ENCODE measurements at regions not wholly inside any gene's neighbourhood (a gene's known extent, or its start where the extent isn't known, plus 50 kb on each side); places are given as distances from the start of the nearest gene placed in this dataset.

DNA sequence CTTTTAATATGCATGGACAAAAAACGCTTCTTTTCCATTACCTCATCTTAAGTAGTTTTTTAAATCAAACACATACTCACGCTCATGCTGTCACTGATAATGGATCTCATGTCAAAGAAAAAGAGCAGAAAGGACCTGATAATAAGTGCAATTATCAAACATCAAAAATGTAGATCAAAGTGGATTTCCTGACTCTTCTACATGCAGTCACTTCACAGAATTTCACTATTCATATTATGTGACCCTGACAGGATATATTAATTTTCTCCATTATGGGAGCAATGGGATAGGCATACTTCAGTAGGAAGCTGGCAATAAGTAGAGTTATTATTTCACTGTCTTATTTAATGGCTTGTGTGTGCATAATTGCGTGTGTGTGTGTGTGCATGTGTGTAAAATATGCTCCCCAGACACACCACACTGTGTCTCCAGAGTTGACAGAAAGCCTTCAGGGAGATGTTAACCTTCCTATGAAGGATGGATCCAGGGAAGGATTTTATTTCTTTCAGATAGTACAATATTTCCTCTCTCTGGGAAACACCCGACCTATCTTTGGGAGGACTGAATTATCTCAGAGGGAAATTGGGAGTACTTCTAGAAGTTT lies 445.2 kb downstream of the SH2D1A start:
- FAIRE-seq = no peak
- no peak for TF ChIP-seq POLR2AphosphoS5 (IDR thresholded peaks at IDR 0.05; ENCODE audit: low read depth, low read length)
- TF ChIP-seq TAF1 (IDR thresholded peaks at IDR 0.05; ENCODE audit: low read depth, low read length) = no peak
- TF ChIP-seq PAX5 (IDR thresholded peaks at IDR 0.05; ENCODE audit: insufficient read depth, low read length, severe bottlenecking) = no peak
- TF ChIP-seq POU2F2 (IDR thresholded peaks at IDR 0.05; ENCODE audit: low read depth, low read length) = no peak
- TF ChIP-seq POLR2A (IDR thresholded peaks at IDR 0.05; ENCODE audit: low read depth, low read length) = no peak
- TF ChIP-seq SPI1 (IDR thresholded peaks at IDR 0.05; ENCODE audit: low read depth, low read length) = no peak
- no peak for DNase-seq (ENCODE audit: insufficient read length, low spot score)

DNA sequence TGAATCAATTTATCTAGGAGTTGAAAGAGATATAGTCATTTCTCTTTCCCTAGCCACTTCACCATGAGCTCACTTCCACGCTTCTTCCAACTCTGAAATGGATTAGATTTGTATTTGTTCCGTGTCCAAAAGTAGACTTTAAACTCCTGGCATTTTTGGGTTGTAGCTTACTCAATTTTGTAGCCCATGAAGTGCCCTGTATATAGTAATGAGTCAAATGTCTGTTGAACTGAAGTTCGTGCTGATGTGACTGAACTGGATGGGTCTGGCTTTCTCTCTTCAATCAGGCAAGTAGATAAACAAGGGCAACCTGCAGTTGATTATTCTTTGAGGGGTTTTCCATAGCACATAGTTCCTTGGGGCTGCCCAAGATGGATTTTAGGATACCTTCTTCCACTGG lies 450.6 kb downstream of the SH2D1A start:
- no peak for TF ChIP-seq POLR2AphosphoS5 (IDR thresholded peaks at IDR 0.05; ENCODE audit: low read depth, low read length)
- TF ChIP-seq POU2F2 (IDR thresholded peaks at IDR 0.05; ENCODE audit: low read depth, low read length) = no peak
- no peak for TF ChIP-seq PAX5 (IDR thresholded peaks at IDR 0.05; ENCODE audit: insufficient read depth, low read length, severe bottlenecking)
- TF ChIP-seq TAF1 (IDR thresholded peaks at IDR 0.05; ENCODE audit: low read depth, low read length) = no peak
- TF ChIP-seq SPI1 (IDR thresholded peaks at IDR 0.05; ENCODE audit: low read depth, low read length) = no peak
- TF ChIP-seq POLR2A (IDR thresholded peaks at IDR 0.05; ENCODE audit: low read depth, low read length) = no peak
- DNase-seq (ENCODE audit: insufficient read length, low spot score) (no peak), FAIRE-seq (no peak)

DNA sequence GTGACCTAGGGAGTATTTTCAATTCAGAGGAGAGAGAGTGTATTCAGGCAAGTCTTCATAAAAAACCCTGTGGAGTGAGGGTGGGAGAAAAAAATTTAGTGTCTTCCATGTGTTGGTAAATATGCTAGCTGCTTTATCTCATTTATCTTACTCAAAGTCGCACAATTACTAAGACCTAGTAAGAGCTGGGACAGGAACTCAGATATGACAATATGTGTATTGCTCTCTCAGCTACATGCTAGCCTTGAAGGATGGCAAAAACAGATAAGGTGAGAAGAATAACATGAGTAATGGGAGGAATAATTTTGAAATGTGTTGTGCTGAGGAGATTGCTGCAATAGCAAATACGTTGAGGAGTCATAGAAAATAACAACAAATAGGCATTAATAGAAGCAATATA lies 458.6 kb downstream of the SH2D1A start:
- DNase-seq (ENCODE audit: insufficient read length, low spot score) = no peak
- TF ChIP-seq PAX5 (IDR thresholded peaks at IDR 0.05; ENCODE audit: insufficient read depth, low read length, severe bottlenecking) (no peak), POU2F2 (IDR thresholded peaks at IDR 0.05; ENCODE audit: low read depth, low read length) (no peak), SPI1 (IDR thresholded peaks at IDR 0.05; ENCODE audit: low read depth, low read length) (no peak), POLR2AphosphoS5 (IDR thresholded peaks at IDR 0.05; ENCODE audit: low read depth, low read length) (no peak), TAF1 (IDR thresholded peaks at IDR 0.05; ENCODE audit: low read depth, low read length) (no peak), POLR2A (IDR thresholded peaks at IDR 0.05; ENCODE audit: low read depth, low read length) (no peak)
- no peak for FAIRE-seq

DNA sequence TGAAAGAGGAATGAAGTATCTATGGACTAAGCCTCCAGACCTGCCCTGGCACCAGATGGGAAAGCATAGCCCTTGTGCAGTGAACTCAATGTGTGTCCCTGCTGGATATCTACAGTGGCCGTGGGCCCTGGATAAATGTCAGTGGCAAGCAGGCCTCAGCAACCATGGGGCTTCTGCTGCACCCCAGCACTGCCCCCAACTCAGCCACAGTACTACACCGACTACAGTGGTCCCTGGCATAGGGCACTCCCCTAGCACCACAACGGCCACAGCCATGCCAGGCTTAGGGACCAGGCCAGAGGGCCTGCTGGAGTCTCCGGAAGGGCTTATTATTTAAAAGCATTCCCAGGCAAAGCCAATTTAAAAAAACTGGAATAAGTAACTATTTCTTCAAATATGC lies 459.1 kb downstream of the SH2D1A start:
- FAIRE-seq = no peak

DNA sequence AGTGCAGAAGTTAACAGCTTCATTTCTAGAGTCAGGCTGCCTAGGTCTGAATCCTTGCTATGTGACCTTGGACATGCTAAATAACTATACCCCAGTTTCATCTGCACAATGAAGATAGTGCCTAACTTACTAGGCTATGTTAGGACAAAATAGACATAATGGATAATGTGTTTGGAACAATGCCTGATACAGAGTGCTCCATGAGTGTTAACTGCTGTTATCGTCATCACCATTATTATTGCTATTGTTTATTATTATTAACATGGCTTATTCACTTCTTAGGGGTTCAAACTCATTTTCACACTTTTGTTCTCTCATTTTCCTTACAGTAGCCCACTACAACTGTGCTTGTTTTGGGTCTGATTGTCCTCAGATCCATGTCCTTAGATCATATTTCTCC lies 467.7 kb downstream of the SH2D1A start:
- no peak for DNase-seq (ENCODE audit: insufficient read length, low spot score)
- no peak for TF ChIP-seq PAX5 (IDR thresholded peaks at IDR 0.05; ENCODE audit: insufficient read depth, low read length, severe bottlenecking)
- TF ChIP-seq POLR2A (IDR thresholded peaks at IDR 0.05; ENCODE audit: low read depth, low read length) = no peak
- no peak for TF ChIP-seq POLR2AphosphoS5 (IDR thresholded peaks at IDR 0.05; ENCODE audit: low read depth, low read length)
- no peak for TF ChIP-seq SPI1 (IDR thresholded peaks at IDR 0.05; ENCODE audit: low read depth, low read length)
- TF ChIP-seq POU2F2 (IDR thresholded peaks at IDR 0.05; ENCODE audit: low read depth, low read length) = no peak
- FAIRE-seq = no peak

More for the DNA sequence above, 459.1 kb downstream of the SH2D1A start:
- DNase-seq (ENCODE audit: insufficient read length, low spot score) = no peak
- no peak for TF ChIP-seq TAF1 (IDR thresholded peaks at IDR 0.05; ENCODE audit: low read depth, low read length)
- no peak for TF ChIP-seq POU2F2 (IDR thresholded peaks at IDR 0.05; ENCODE audit: low read depth, low read length)
- TF ChIP-seq POLR2AphosphoS5 (IDR thresholded peaks at IDR 0.05; ENCODE audit: low read depth, low read length) = no peak
- TF ChIP-seq SPI1 (IDR thresholded peaks at IDR 0.05; ENCODE audit: low read depth, low read length) = no peak
- TF ChIP-seq PAX5 (IDR thresholded peaks at IDR 0.05; ENCODE audit: insufficient read depth, low read length, severe bottlenecking) = no peak
- TF ChIP-seq POLR2A (IDR thresholded peaks at IDR 0.05; ENCODE audit: low read depth, low read length) = no peak

DNA sequence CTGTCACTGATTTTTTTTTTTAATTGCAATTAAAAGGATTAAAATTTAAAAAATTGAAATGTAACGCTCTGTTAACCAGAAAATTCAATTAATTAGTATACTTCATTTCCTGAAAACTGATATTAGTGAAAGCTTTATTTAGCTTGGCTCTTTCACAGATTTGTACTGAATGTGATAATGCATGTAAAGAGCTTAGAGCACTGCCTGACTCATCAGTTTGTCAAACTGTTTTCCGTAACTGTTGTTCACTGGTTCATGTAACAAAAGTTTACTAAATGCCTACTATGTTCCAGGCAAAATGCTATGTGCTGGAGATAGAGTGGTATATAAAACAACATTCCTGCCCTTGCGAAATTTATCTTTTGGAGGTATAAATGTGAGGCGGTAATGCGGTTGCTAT lies 471.7 kb downstream of the SH2D1A start:
- no peak for FAIRE-seq
- no peak for DNase-seq (ENCODE audit: insufficient read length, low spot score)
- TF ChIP-seq SPI1 (IDR thresholded peaks at IDR 0.05; ENCODE audit: low read depth, low read length) (no peak), POLR2AphosphoS5 (IDR thresholded peaks at IDR 0.05; ENCODE audit: low read depth, low read length) (no peak), PAX5 (IDR thresholded peaks at IDR 0.05; ENCODE audit: insufficient read depth, low read length, severe bottlenecking) (no peak), POLR2A (IDR thresholded peaks at IDR 0.05; ENCODE audit: low read depth, low read length) (no peak), POU2F2 (IDR thresholded peaks at IDR 0.05; ENCODE audit: low read depth, low read length) (no peak), TAF1 (IDR thresholded peaks at IDR 0.05; ENCODE audit: low read depth, low read length) (no peak)

DNA sequence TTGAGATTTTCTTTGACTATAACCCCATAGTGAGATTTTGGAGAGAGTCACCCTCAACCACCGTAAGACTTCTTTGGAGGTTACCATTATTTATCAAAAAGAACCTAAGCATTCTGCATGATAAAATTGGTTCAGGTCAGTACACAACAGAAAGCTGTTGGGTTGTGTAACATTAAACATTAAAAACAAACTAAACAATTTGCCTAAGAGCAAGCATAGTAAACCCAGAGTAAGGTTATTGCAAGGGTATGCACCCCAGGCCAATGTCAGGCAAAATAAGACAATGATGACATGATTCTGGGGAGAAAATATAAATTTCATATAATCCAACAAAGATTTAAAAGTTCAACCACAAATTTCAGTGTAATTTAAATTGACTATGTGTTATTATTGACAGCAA lies 472.4 kb downstream of the SH2D1A start:
- no peak for DNase-seq (ENCODE audit: insufficient read length, low spot score)
- no peak for FAIRE-seq
- no peak for TF ChIP-seq TAF1 (IDR thresholded peaks at IDR 0.05; ENCODE audit: low read depth, low read length)
- no peak for TF ChIP-seq PAX5 (IDR thresholded peaks at IDR 0.05; ENCODE audit: insufficient read depth, low read length, severe bottlenecking)
- TF ChIP-seq SPI1 (IDR thresholded peaks at IDR 0.05; ENCODE audit: low read depth, low read length) = no peak
- TF ChIP-seq POLR2A (IDR thresholded peaks at IDR 0.05; ENCODE audit: low read depth, low read length) = no peak
- TF ChIP-seq POLR2AphosphoS5 (IDR thresholded peaks at IDR 0.05; ENCODE audit: low read depth, low read length) = no peak
- no peak for TF ChIP-seq POU2F2 (IDR thresholded peaks at IDR 0.05; ENCODE audit: low read depth, low read length)

DNA sequence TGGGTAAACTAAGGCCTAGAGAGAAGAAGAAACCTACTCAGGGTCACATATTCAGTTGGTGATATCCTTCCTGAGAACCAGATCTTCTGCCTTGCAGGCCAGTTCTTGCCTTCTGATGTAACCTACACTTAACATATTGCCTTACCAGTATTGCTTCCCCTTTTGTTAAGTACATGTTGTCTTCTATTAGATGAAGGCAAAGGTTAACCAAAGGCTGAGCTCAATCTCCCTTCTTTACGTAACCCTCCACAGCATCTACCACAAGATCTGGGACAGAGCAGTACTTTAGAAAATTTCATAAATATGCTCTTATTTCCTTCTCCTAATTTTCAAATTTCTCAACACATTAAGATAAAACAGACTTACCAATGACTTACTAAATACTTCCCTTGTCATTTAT lies 474.4 kb downstream of the SH2D1A start:
- DNase-seq (ENCODE audit: insufficient read length, low spot score) = no peak
- no peak for TF ChIP-seq PAX5 (IDR thresholded peaks at IDR 0.05; ENCODE audit: insufficient read depth, low read length, severe bottlenecking)
- no peak for TF ChIP-seq POLR2A (IDR thresholded peaks at IDR 0.05; ENCODE audit: low read depth, low read length)
- TF ChIP-seq TAF1 (IDR thresholded peaks at IDR 0.05; ENCODE audit: low read depth, low read length) = no peak
- no peak for TF ChIP-seq POU2F2 (IDR thresholded peaks at IDR 0.05; ENCODE audit: low read depth, low read length)
- TF ChIP-seq SPI1 (IDR thresholded peaks at IDR 0.05; ENCODE audit: low read depth, low read length) = no peak
- TF ChIP-seq POLR2AphosphoS5 (IDR thresholded peaks at IDR 0.05; ENCODE audit: low read depth, low read length) = no peak
- FAIRE-seq = no peak

DNA sequence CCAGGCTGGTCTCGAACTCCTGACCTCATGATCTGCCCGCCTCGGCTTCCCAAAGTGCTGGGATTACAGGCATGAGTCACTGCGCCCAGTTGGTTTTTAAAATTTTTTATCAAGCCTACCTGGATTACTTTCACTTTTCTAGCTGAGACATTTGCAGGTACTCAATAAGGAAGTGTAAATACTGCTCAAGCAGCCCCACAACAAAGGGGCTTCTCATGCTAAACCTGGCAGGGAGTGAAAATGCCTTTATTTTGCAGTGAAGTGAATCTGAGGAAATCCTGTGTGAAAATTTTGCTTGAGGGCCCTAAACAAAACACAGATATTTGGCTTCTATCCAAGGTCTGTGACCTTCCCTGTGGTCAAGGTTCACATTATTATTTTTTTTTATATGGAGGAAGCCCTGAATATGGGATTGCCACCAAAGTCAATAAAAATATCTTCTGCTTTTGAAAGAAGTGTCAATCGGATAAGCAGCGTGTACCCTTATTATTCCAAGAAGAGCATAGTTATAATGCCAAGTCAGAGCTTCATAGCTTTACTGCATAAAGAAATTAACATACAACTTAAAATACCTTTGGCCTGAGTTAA lies 481.0 kb downstream of the SH2D1A start:
- FAIRE-seq (no peak), DNase-seq (ENCODE audit: insufficient read length, low spot score) (no peak)
- no peak for TF ChIP-seq TAF1 (IDR thresholded peaks at IDR 0.05; ENCODE audit: low read depth, low read length)
- TF ChIP-seq PAX5 (IDR thresholded peaks at IDR 0.05; ENCODE audit: insufficient read depth, low read length, severe bottlenecking) = no peak
- no peak for TF ChIP-seq SPI1 (IDR thresholded peaks at IDR 0.05; ENCODE audit: low read depth, low read length)
- TF ChIP-seq POLR2A (IDR thresholded peaks at IDR 0.05; ENCODE audit: low read depth, low read length) = no peak
- TF ChIP-seq POU2F2 (IDR thresholded peaks at IDR 0.05; ENCODE audit: low read depth, low read length) = no peak

Measured in GM12891 (cell line).